ENCODE measurements at regions not wholly inside any gene's neighbourhood (a gene's known extent, or its start where the extent isn't known, plus 50 kb on each side); places are given as distances from the start of the nearest gene placed in this dataset.

- no peak for TF ChIP-seq POLR2AphosphoS5 (IDR thresholded peaks at IDR 0.05; ENCODE audit: insufficient read depth in 1 of 2, low read depth in 1 of 2)
- TF ChIP-seq, protein P1, sequence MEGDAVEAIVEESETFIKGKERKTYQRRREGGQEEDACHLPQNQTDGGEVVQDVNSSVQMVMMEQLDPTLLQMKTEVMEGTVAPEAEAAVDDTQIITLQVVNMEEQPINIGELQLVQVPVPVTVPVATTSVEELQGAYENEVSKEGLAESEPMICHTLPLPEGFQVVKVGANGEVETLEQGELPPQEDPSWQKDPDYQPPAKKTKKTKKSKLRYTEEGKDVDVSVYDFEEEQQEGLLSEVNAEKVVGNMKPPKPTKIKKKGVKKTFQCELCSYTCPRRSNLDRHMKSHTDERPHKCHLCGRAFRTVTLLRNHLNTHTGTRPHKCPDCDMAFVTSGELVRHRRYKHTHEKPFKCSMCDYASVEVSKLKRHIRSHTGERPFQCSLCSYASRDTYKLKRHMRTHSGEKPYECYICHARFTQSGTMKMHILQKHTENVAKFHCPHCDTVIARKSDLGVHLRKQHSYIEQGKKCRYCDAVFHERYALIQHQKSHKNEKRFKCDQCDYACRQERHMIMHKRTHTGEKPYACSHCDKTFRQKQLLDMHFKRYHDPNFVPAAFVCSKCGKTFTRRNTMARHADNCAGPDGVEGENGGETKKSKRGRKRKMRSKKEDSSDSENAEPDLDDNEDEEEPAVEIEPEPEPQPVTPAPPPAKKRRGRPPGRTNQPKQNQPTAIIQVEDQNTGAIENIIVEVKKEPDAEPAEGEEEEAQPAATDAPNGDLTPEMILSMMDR (IDR thresholded peaks at IDR 0.05), result no peak
- no peak for TF ChIP-seq POLR2A (IDR thresholded peaks at IDR 0.05)
Observed at GRCh38 chrX:77009691-77010090, 437.5 kb upstream of the FGF16 start.

Measured in vagina (tissue), 2 donors.